Ammon's horn (tissue), 1 donor: ENCODE measurements at regions not wholly inside any gene's neighbourhood (a gene's known extent, or its start where the extent isn't known, plus 50 kb on each side); places are given as distances from the start of the nearest gene placed in this dataset.
A peak's percentile ranks its signal among the peaks of the same experiment; 100 is the strongest.

Experiments used
- DNase-seq: peaks from one replicate; pipeline ENCODE4 v3.0.0-alpha.2; 2016; ENCODE audit warnings: low spot score

DNA sequence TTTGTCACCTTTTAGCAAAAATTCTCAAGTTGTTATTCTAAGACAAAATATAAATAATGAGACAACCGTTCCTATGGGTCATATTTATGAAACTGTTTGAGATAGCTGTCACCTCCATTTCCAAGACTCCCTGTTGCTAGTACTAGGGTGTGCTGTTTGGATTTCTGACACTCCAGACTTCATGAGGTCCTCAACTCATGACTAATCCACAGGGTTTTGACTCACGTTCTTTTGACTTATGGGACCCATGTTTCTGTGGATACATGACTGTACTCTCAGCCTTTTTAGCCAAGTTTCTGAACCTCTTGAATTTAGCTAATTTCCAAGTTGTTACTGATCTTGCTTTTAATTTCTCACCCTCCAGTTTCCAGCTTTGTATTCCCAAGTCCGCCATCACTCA lies 178.7 kb upstream of the FAM98A start:
- DNase-seq = no peak

DNA sequence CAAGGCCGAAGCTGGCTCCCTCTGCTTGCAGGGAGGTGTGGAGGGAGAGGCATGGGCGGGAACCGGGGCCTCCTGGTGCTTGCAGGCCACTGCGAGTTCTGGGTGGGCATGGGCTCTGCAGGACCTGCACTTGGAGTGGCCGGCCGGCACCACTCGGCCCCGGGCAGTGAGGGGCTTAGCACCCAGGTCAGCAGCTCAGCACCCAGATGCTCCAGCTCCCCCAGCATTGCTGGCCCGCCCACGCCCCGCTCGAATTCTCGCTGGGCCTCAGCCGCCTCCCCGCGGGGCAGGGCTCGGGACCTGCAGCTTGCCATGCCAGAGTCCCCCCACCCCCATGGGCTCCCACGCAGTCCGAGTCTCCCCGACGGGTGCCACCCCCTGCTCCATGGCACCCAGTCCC lies 176.2 kb upstream of the FAM98A start:
- no peak for DNase-seq

DNA sequence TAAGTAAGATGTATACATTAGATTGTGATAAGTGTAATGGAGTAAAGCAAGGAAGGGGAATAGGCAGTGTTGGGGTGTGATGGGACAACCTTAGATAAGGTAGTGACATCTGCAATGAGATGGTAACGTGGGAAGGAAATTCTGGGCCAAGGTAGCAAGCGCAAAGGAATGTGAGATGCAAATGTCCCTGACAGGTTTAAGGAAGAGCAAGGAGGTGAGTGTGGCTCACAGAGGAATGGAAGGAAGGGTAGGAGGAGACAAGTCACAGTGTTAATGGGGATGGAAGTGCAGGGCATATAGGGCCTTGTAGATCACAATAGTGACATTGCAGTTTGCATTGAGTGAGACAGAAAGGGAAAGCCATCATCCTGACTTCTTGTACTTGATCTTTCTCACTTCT lies 170.9 kb upstream of the FAM98A start:
- no peak for DNase-seq

DNA sequence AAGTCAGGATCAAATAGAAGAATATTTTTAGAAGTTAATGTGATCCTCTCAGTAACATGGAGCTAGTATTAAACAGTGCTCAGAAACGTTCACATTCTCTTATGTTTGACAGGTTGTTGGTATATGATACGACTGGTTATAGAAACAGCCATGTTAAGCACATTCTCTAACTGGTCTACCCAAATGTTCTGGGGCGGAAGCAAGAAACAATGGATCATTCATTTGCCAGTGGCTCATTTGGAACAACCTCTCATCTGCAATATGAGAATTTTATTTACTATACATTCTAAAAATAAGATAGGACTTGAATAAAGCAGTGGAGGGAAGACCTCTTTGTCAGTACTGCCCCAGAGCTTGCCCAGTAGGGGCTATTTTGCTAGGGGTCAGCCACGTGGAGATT lies 167.1 kb upstream of the FAM98A start:
- no peak for DNase-seq

DNA sequence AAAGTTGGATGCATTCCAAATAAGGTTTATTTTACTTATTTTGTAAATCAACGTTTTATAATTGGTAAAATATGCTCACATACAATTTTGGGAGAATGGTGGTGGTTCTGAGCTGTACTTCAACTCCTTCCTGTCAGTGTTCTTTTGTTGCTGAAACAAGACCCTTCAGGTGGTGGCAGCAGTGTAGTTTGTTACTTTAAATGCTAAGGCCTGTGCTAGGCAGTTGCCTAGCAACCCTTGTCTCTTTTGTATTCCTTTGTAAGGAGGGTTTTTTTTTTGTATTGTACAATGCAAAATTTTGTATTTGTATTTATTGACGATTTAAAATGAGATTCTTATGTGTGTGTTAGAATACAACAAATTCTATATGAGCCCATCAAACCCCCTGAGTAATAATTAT lies 166.0 kb upstream of the FAM98A start:
- DNase-seq = peak; percentile 41

DNA sequence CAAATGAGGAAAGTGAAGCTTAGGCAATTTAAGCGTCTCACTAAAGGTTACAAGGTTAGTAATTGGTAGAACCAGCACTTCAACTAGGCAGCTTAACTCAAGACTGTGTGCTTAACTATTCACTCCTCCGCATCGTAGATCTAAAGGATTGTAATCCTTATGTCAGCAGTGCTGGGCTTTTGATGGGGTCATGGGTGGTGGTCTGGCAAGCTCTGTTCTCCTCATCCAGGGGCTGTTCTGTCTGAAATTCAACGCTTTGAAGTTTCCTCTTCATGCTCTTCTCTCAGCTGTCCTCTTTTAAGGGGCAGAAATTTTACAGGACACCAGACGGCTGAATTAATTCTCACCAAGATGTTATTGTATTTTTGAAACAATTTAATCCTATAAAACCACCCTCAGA lies 165.5 kb upstream of the FAM98A start:
- no peak for DNase-seq

DNA sequence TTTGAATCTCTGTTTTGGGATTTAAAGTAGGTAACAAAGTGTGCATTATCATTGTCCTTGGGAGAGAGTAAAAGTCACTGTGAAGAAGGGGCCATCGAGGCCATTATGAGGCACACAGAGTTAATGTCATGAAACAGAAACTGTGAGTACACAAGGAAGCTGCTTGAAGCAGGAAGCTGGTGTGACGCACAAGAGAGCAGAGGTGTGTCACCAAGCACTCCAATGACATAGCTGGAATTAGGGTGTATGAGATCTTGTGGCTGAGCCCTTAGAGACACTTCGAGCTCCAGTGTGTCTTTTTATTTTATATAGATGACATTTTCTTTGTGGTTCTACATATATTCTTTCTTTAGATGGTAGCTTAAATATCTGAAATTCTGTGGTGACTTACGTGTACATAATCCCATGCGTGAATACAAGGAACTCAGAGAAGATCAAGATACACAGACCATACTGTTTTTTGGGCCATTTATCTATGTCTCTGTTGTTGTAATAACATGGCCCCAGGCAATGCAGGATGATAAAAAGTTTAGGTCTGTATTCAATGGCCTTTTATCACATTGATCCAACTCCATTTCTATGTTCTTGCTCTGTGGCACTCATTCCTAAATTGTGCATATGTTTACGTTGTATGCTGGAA lies 164.7 kb upstream of the FAM98A start:
- no peak for DNase-seq

DNA sequence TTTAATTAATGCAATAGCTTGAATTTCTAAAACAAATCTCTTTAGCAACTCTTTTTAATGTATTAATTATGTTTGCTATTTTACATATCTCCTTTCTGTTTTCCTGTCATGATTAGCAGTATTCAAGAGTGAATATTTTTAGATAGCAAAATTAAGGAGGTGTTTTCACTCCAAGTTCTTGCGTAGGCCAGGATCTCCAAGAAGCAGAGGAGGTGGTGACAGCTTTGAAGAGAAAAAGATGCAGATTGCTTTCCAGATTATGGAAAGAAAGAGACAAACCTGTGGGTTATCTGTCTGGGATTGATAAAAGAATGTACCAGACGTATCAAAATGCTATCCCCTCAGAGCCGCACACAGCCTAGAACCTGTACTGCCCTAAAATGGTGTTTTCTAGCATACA lies 163.5 kb upstream of the FAM98A start:
- DNase-seq = no peak

DNA sequence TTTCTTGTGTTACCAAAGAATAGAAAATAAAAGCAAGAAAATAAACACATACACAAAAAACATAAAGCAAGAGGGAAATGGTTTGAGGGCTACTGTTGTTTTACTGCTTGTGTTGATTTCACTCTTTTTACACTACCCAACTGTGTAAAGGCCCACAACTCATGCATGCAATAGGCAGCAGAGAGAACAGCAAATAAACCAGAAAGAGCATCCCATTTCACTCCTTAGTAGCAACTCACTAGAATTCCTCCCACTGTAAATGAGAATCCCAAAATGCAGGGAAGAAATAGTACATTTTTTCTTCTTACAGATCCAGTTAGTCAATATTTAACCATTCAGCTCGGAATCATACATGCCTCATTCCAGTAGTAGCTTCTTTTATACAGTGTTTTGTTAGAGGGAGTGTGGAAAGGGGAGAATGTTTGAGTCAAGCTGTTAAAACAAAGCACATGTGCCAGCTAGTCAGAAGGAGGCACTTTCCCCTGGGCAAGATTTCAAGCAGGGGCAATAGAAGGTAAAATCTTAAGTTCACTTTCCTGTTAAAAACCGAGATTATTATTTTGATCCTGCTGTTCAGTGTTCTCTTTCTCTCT lies 147.2 kb upstream of the FAM98A start:
- no peak for DNase-seq

DNA sequence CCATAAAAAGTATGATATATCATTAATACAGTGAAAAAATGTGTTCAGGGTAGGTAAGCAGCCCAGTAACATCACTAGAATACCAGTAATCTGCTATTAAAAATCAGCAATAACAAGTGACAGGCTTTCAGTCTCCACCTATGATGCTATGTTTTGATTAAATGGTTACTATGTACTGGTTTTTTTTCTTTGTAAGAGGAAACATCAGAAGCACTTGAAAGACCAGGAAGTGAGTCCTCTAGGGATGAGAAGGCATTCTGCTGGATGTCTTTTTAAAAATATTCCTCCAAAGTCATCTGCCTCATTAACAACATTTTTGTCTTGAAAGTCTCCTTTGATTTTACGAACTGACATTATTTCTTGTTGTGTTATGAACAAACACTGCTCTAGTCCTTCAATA lies 136.0 kb upstream of the FAM98A start:
- DNase-seq = no peak

DNA sequence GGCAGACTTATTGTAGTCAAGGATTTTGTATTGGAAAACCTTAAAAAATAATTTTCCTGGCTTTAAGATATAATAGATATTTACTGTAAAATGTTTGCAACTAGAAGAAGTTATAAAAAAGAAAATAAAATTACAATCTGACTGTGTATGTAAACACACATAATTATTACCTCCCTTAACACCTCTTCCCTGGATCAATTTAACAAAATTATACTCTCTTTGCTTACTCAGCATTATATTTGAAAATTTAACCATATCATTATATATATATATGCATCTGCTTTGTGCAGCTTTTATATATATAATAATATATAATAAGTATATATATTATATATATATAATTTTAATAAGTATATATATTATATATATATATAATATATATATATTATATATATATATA lies 131.7 kb upstream of the FAM98A start:
- DNase-seq = no peak

DNA sequence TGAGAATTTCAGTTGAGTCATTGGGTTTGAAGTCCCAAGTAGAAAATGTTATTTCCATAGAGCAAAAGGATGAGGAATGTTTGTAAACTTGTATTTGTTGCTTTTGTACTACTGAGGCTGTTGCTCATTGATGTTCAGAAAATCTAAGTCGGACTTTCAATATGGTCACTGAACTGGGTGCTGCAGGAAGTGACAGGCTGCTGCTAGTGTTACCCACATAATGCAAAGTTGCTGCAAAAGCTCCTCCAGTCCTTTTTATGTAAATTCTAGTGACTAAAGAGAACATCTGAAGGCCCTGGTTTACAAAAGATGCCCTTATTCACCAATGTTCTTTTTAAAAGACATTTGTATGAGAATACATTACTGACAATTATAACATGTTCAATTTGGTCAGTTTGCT lies 131.1 kb upstream of the FAM98A start:
- no peak for DNase-seq

DNA sequence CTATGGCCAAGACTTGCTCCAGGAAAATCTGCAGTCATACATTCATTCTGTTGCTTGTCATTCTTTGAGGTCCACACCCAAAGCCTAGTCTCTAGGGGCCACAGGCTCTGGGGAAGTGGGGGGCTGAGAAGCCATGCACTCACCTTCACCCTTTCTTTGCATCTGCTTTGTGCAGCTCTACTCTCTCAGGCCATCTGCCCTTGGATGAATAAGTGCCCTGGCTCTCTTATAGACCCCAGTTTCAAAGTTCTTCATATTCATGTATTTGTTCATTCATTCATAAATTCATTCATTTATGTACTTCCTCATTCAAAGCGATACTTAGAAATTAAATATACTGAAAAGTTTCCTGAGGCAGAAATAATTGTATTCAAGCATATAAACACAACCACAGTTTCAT lies 130.3 kb upstream of the FAM98A start:
- no peak for DNase-seq

DNA sequence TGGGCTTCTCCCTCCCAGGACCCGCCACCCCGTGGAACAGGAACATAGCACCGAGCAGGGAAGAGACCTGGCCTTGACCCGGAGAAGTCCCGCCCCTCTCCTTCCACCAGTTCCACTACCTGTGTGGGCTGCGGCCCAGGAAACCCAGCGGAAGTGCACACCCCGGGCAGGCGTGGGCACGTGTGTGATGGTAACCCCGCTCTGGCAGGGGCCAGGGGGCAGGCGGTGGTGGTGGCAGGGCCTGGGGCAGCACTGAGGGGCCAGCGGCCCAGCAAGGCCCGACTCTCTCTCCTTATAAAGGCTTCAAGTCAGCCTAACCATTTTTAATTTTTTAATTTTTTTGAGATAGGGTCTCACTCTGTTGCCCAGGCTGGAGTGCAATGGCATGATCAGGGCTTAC lies 129.0 kb upstream of the FAM98A start:
- DNase-seq = no peak

DNA sequence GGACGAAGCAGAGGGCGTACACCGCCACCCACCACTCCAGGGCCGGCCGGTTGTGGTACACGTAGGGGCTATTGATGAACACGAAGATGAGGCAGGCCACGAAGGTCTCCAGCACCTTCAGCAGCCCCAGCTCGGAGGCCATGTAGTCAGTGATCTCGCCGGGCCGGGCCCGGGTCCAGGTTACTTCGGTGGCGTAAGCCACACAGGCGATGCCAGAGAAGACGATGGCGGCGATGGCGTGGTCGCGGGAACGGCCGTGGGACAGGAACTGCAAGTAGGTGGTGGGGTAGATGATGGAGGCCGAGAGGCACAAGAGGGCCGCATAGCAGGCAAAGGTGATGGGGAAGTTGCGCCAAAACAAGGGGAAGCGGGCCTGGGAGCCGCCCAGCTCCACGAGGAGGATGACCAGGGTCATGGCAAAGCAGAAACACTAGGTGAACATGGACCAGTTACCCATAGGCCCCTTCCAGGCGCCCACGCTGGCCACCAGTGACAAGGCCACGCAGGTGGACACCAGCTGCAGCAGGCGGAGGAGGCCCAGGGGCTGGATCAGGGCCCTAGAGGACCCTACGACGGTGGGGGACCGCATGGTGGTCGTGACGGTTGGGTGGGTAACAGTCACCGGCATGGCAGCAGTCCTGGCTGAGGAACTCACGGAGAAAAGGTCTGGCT lies 128.4 kb upstream of the FAM98A start:
- no peak for DNase-seq

DNA sequence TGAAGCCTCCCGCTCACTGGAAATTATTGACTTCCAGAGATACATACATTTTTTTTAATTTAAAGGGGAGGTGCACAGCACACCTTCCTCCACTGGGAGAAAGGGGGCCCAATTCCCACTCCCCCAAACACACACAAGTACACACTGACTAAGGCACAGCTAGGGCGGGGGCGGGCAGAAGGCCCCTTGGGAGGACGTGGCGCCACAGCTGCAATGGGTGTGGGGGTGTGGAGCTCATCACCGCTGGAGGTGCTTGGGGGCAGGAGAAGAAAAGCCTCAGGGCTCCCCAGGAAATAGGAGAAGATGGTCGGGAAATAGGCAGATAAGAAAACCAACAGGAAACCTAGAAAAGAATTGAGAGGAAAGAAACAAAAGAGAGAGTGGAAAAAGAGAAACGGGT lies 127.3 kb upstream of the FAM98A start:
- no peak for DNase-seq

DNA sequence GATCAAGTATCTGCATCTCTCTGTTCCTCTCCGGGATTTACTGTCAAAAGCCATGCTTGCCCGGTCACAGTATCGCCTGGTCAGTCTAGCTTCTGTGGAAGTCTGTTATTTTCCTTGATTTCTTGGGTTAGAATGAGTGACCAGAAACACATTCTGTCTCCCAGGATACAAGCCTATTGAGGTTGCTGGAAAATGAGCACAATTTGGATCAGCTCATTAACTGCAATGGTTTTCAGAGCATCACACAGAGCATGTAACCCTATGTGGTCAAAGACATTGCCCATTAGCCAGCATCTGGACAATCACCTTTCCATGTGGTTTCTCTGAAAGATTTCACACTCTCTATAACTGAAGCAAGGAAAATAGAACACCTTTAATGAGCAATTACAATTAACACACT lies 124.2 kb upstream of the FAM98A start:
- DNase-seq = no peak

DNA sequence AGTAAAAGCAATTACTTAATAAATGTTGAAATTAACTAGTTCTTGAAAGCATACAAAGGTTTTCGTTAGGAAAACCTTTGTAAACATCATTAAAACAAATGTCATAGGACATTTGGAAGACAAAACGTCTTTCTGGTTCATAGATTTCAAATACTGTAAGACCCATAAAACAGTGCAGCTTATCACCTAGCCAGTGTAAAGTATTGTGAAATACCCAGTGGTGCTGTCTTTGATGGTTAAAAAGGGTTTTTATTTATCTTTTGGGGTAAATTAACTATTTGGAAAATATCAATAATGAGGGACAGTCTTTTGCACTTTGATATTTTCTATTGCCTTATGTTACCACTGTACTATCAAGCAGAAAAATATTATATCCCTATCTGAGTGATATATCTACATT lies 120.0 kb upstream of the FAM98A start:
- DNase-seq = no peak

DNA sequence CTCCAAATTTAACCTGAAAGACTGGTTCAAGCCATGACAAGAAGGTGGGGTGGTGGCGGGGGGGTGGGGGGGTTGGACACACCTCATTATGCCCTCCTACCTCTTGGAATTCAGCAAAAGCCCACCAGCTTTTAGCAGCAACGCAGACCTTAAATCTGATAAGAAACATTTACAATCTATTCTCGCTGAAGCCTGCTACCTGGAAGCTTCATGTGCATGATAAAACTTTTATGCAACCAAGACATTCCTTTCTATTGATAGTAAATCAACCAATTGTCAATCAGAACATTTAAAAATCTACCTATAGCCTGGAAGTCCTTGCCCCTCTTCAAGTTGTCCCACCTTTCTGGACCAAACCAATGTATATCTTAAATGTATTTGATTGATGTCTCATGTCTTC lies 113.6 kb upstream of the FAM98A start:
- no peak for DNase-seq

DNA sequence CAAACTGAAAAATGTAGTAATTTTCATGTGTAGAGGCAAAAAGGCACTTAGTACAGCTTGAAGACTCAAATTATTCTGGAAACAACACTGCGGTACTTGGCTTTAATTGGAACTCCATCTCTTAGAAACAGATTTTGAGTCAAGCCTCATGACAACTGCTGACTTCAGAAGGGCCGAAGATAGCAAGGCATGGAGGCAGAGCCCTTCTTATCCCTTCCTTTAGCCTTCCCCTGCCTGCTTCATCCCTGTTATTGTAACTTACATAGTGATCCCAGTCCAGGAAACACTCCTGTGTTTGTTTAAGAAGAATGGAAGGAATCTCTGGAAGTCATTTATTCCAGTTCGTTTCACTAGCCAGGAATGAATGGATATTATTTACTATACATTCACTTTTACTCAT lies 110.9 kb upstream of the FAM98A start:
- DNase-seq = no peak

DNA sequence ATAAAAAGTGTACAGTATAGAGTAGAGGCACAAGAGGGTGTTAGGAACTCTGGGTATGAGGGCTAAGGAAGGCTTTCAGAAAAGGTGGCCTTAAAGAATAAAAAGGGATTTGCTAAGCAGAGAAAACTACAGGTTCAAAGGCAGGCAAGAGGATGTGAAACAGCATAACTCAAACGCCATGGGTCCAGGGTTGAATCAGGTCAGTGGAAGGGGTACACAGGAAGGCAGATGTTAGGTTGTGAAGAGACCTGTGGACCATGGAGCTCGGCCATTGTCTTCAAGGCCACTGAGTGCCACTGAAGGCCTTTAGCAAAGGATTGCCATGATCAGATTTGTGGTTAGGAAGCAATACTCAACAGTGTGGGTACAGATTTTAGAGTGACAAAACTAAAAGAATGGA lies 108.2 kb upstream of the FAM98A start:
- no peak for DNase-seq

DNA sequence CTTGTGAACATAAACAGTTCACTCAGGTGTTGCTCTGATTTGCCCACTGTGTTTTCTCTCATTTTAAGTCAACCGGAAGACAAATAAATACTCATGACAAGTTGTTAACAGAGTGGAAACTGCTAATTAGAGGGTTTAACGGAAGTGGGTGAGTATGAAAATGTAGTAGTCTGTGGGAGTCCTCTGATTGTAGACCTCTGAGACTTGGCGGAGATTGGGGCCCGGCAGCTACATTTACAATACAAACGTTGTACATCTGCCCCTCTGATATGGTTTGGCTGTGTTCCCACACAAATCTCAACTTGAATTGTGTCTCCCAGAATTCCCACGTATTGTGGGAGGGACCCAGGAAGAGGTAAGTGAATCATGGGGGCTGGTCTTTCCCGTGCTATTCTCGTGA lies 107.3 kb upstream of the FAM98A start:
- DNase-seq = no peak

DNA sequence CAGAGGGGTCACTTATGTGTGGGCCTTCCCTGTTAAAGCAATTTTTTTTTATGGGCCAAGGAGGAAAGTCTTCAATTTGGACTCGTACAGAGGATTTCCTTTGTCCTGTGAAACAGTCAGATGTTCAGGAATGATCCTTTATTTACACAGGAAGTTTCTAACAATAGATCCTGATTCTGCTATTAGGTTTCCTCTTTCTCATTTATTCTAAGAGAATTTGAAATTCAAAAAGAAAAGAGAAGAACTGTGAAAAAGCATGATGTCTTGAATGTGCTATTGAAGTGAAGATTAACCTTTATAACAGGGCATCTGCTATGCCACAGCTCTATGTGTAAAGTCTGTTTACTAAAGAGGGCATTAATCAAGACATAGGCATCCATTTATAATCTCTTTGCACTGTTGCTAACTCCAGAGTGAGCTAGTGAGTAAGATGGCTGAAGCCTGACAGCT lies 105.3 kb upstream of the FAM98A start:
- DNase-seq = no peak

DNA sequence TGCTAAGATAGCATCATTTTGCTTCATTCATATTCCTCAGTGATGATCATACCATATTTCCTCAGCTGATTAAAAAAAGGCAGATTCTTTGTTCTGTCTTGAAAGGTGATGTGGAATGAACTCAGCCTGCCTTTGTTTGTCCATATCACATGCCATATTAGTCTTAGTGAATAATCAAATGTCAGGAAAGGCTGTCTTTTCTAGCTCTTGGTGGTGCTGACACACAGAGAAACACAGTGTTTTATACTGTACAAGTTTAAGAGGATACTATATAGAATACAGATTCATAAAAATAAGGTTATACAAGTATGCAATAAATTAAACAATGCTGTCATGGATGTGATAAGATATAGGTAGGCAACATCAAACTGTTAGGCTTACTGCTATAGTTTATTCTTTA lies 97.1 kb upstream of the FAM98A start:
- no peak for DNase-seq
